Iris pigment epithelial cell (primary cell): ENCODE measurements at regions not wholly inside any gene's neighbourhood (a gene's known extent, or its start where the extent isn't known, plus 50 kb on each side); places are given as distances from the start of the nearest gene placed in this dataset.
"Not testable (repeated sequence)": the region's sequence is repeated elsewhere in the genome, so short reads cannot be mapped to it uniquely, and the experiment has no call there.

ENCODE experiments used
- DNase-seq: peaks from one replicate; pipeline ENCODE4 v3.0.0-alpha.2; 2011; ENCODE audit warnings: low read depth

- DNase-seq = not testable (repeated sequence)
Measured at GRCh38 chr6:86731631-86732030, 205.7 kb upstream of the HTR1E start.

- DNase-seq = not testable (repeated sequence)
Measured at GRCh38 chr6:86730772-86731171, 206.6 kb upstream of the HTR1E start.

GRCh38 chr6:86730216-86730615, 207.1 kb upstream of the HTR1E start:
- no peak for DNase-seq

GRCh38 chr6:86728976-86729375, 208.4 kb upstream of the HTR1E start:
- no peak for DNase-seq

GRCh38 chr6:86724695-86725094, 212.6 kb upstream of the HTR1E start:
- DNase-seq = no peak

- peak; percentile 14 for DNase-seq
Measured at GRCh38 chr6:86723729-86724128, 213.6 kb upstream of the HTR1E start.

GRCh38 chr6:86723151-86723550, 214.2 kb upstream of the HTR1E start:
- DNase-seq = no peak

- DNase-seq = no peak
Measured at GRCh38 chr6:86722131-86722530, 215.2 kb upstream of the HTR1E start.

DNA sequence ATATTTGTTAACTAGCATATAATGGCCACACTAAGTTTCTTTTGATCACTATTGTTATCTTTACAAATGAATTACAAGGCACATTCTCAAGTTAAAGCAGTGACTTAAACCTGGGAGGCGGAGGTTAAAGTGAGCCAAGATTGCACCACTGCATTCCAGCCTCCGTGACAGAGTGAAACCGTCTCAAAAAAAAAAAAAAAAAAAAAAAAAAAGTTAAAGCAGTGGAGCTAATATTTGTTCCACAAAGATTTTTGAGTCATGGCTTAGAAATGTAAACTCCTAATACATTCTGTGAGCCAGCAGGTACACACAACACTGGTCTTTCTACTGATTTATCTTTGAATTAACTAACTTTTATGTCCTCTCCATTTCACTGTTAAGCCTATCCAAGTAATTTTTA, 221.7 kb upstream of the HTR1E start:
- DNase-seq = peak; percentile 39

DNA sequence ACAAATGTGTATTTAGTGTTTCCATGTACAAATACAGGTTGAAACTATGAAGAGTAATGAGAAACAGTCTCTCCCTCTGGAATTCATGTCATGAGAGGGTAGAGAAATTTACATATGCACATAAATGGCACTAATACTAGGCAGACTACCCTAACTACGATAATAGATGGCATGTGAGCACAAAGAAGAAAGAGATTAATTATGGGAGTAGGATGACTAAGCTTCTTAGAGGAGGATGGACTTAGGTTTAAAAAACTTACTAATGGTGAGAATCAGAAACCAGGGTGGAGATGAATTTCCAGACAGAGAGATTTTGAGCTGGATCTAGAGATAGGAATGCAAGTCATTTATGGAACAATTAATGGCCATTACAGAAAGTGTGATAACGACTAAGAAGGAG, 225.3 kb upstream of the HTR1E start:
- no peak for DNase-seq

DNA sequence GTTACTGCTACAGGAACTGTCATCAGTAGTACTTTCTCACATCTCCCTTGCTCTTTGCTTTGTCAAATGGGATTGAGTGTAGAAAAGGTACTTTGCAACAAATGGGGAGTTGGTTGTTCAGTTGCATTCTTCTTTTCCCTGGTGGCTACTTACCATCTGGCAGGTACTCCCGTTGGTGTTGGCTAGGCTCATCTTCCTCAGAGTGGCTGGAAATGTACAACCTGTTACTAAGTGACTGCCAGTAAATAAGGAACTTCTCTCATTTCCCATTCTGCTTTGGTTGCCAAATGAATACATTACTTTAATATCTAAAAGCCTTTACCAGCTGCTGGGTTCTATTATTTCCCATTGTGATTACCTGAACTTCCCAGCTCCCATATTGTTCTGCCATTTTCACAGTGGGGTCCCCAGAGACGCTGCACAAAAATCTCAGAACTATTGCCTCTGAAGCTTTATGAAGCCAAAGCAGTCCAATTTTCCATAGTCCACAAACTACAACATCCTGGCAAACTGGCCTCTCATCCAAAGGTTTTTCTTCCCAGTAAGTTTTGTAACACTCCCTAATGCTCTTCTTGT, 229.7 kb upstream of the HTR1E start:
- no peak for DNase-seq

- no peak for DNase-seq
Measured at GRCh38 chr6:86706449-86706848, 230.9 kb upstream of the HTR1E start.

DNA sequence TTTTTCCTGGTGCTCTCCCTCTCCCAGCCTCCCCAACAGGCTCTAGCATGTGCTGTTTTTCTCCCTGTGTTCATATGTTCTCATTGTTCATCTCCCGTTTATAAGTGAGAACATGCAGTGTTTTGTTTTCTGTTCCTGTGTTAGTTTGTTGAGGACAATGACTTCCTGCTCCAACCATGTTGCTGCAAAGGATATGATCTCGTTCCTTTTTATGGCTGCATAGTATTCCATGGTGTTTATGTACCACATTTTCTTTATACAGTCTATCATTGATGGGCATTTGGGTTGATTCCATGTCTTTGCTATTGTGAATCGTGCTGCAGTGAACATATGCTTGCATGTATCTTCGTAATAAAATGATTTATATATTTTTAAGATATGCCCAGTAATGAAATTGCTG, 236.1 kb upstream of the HTR1E start:
- DNase-seq = not testable (repeated sequence)

- DNase-seq = no peak
Measured at GRCh38 chr6:86686496-86686895, 250.8 kb upstream of the HTR1E start.

DNA sequence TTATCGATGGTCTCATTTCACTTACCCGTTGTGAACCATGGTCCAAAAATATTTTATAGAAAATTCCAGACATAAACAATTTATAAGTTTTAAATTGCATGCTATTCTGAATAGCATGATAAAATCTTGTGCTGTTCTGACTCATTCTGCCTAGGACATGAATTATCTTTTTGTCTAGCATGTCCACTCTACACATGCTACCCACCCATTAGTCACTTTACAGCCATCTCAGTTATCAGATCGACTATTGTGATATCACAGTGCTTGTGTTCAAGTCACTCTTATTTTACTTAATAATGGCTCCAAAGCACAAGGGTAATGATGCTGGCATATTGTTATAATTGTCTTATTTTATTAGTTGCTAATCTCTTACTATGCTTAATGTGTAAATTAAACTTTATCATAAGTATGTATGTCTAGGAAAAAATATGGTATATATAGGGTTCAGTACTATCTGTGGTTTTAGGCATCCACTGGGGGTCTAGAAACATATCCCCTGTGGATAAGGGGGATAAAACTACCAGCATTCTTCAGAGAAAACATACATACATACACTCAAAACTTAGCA, 252.0 kb upstream of the HTR1E start:
- DNase-seq = no peak

DNA sequence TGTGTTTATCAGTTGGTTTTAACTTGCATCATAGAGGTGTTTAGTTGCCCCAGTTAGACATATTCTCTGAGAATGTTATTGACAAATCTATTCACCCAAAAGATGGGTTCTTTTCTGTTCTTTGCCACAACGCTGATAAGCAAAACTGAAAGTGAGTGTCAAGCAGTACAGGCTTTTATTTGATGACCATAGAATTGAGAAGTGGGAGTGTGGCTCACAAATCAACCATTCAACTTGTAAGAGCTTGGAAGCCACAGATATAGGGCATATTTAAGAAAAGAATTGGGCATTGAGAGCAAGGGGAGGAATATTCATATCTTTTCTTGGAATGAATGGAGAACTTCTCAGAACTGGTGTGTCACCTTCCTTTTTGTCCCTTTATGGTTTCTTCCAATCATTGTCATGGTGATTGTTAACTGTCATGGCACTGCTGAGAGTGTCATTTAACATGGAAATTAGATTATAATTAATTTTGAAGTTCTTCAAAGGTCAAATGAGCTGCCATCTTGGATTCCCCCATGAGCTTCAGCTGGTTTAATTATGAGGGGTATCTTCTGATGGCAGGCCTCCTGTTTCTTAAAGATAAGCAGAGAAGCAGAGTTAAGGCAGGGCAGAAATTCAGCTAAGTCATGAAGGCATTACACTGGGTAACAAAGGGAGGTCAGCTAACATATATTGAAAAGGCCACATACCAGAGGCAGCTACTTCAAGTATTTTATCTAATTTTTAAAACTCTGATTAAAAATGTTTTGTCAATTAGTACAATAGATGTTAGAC, 254.0 kb upstream of the HTR1E start:
- no peak for DNase-seq

DNA sequence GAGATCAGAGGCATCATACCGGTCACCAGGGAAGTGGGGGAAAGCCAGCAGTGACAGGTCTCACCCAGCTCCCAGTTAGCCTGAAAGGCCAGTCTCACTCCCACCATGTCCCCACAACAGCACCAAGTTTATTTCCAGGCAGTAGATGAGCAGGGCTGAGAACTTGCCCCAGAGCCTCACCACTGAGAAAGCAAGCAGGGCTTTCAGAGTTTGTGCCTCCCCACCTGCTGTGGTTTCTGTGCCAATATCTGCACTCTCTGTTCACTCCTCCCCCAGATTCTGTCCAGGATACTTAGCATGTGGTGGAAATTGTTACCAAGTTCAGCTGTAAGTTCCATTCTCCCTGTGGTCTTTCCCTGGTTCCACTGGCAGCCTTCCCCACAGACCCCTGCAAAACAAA, 255.0 kb upstream of the HTR1E start:
- DNase-seq = no peak

GRCh38 chr6:86681140-86681539, 256.2 kb upstream of the HTR1E start:
- DNase-seq = not testable (repeated sequence)

DNA sequence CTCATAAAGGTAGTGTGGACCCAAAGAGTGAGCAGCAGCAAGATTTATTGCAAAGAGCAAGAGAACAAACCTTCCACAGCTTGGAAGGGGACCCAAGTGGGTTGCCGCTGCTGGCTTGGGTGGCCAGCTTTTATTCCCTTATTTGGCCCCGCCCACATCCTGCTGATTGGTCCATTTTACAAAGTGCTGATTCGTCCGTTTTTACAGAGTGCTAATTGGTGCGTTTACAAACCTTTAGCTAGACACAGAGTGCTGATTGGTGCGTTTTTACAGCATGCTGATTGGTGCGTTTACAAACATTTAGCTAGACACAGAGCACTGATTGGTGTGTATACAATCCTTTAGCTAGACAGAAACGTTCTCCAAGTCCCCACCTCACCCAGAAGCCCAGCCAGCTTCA, 265.2 kb upstream of the HTR1E start:
- DNase-seq = not testable (repeated sequence)

GRCh38 chr6:86657192-86657591, 280.1 kb upstream of the HTR1E start:
- no peak for DNase-seq

GRCh38 chr6:86629123-86629522, 308.2 kb upstream of the HTR1E start:
- no peak for DNase-seq

DNA sequence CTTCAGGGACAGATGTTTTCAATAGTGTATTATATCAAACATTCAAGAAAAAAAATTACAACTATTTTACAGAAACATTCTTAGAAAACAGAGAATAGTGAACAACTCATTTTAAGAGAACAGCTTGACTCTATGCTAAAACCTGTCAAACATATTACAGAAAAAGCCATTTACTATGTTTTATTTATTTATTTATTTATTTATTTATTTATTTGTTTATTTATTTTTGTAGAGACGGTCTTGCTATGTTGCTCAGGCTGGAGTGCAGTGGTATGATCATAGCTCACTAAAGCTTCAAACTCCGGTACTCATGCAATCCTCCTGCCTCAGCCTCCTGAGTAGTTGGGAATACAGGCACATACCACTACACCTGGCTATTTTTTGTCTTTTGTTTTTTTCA, 317.9 kb upstream of the HTR1E start:
- DNase-seq = no peak

GRCh38 chr6:86615299-86615698, 322.0 kb upstream of the HTR1E start:
- no peak for DNase-seq
